Prostate gland (tissue), 2 donors: ENCODE measurements at regions not wholly inside any gene's neighbourhood (a gene's known extent, or its start where the extent isn't known, plus 50 kb on each side); places are given as distances from the start of the nearest gene placed in this dataset.

Experiments
- POLR2A ChIP-seq: fragments of 450-650 bp; IDR thresholded peaks from one replicate; pipeline ENCODE4 v1.6.1; 2016; ENCODE audit warnings: antibody characterized with exemption, mild to moderate bottlenecking
- POLR2AphosphoS5 ChIP-seq: sonication (generic); formaldehyde crosslinking; IDR thresholded peaks from one replicate; pipeline ENCODE4 v1.6.1; 2017; ENCODE audit warnings: antibody characterized with exemption
- TF ChIP-seq, protein P1 (sequence below), 4 experiments: fragments of 200-600 bp in 2 of 4; fragments of 450-650 bp in 2 of 4; sonication (generic) in 2 of 4; IDR thresholded peaks; 1 replicate in 3 of 4; 2 replicates in 1 of 4; pipeline ENCODE4 v1.5.1; 2016 to 2019; ENCODE audit warnings: antibody characterized with exemption in 4 of 4, mild to moderate bottlenecking in 2 of 4, moderate library complexity in 2 of 4

- TF ChIP-seq, protein P1, sequence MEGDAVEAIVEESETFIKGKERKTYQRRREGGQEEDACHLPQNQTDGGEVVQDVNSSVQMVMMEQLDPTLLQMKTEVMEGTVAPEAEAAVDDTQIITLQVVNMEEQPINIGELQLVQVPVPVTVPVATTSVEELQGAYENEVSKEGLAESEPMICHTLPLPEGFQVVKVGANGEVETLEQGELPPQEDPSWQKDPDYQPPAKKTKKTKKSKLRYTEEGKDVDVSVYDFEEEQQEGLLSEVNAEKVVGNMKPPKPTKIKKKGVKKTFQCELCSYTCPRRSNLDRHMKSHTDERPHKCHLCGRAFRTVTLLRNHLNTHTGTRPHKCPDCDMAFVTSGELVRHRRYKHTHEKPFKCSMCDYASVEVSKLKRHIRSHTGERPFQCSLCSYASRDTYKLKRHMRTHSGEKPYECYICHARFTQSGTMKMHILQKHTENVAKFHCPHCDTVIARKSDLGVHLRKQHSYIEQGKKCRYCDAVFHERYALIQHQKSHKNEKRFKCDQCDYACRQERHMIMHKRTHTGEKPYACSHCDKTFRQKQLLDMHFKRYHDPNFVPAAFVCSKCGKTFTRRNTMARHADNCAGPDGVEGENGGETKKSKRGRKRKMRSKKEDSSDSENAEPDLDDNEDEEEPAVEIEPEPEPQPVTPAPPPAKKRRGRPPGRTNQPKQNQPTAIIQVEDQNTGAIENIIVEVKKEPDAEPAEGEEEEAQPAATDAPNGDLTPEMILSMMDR (IDR thresholded peaks at IDR 0.05), result no peak
- TF ChIP-seq POLR2AphosphoS5, result no peak
- no peak for TF ChIP-seq POLR2A
These were observed 107.5 kb upstream of the PDE3A start for GRCh38 chr12:20260851-20261250.
